ENCODE measurements at regions not wholly inside any gene's neighbourhood (a gene's known extent, or its start where the extent isn't known, plus 50 kb on each side); places are given as distances from the start of the nearest gene placed in this dataset.

- no peak for TF ChIP-seq EZH2phosphoT487 (IDR thresholded peaks at IDR 0.05; ENCODE audit: borderline replicate concordance, low read depth, low read length)
- TF ChIP-seq CTCF (conservative IDR thresholded peaks at IDR 0.05; ENCODE audit: low read length) = no peak
- Histone ChIP-seq H4K20me1 (ENCODE audit: insufficient read depth, low read length) (no peaks in the 10 kb centered on the region), H2AFZ (ENCODE audit: low read length) (no peak overlapping the region), H3K4me2 (ENCODE audit: low read length) (no peak overlapping the region), H3K9me3 (ENCODE audit: low read length) (no peaks in the 10 kb centered on the region), H3K4me3 (ENCODE audit: low read depth, low read length, poor library complexity, severe bottlenecking) (no peak overlapping the region), H3K36me3 (ENCODE audit: insufficient read depth, low read length) (no peaks in the 10 kb centered on the region), H3K4me1 (ENCODE audit: insufficient read depth, low read length, poor library complexity, severe bottlenecking) (no peaks in the 10 kb centered on the region), H3K9me2 (ENCODE audit: insufficient read depth, low read length) (no peaks in the 10 kb centered on the region), H3K27ac (ENCODE audit: low read depth, low read length, poor library complexity, severe bottlenecking) (no peak overlapping the region), H3K79me2 (ENCODE audit: insufficient read depth, low read depth, low read length) (no peaks in the 10 kb centered on the region)
- DNase-seq (ENCODE audit: low spot score) = no peak
- ChIA-PET POLR2A (no interaction called here), CTCF (ENCODE audit: unreplicated experiment) (no interaction called here)
- BruUV-seq (replicated peaks) = no TSS peak
- intact Hi-C loops (cut with micrococcal nuclease; ENCODE audit: unreplicated experiment) = no loop called here
These were observed 78.2 kb upstream of the PDE5A start for GRCh38 chr4:119706804-119707203.

- no peak overlapping the region for H2AFZ ChIP-seq (ENCODE audit: low read length)
- H3K4me3 ChIP-seq (ENCODE audit: low read depth, low read length, poor library complexity, severe bottlenecking) = no peak overlapping the region
- no peak overlapping the region for H3K4me2 ChIP-seq (ENCODE audit: low read length)
- no peaks in the 10 kb centered on the region for H3K9me2 ChIP-seq (ENCODE audit: insufficient read depth, low read length)
- H3K27ac ChIP-seq (ENCODE audit: low read depth, low read length, poor library complexity, severe bottlenecking) = no peak overlapping the region
- TF ChIP-seq EZH2phosphoT487 (IDR thresholded peaks at IDR 0.05; ENCODE audit: borderline replicate concordance, low read depth, low read length) (no peak), CTCF (conservative IDR thresholded peaks at IDR 0.05; ENCODE audit: low read length) (no peak)
- POLR2A ChIA-PET = interaction anchor here (0.7 kb wide), 1 partner anchor 518 kb away, joined by 3 read pairs; no protein-coding TSS in a partner anchor
- no peaks in the 10 kb centered on the region for H3K4me1 ChIP-seq (ENCODE audit: insufficient read depth, low read length, poor library complexity, severe bottlenecking)
- no peaks in the 10 kb centered on the region for H3K79me2 ChIP-seq (ENCODE audit: insufficient read depth, low read depth, low read length)
- BruUV-seq (replicated peaks) = no TSS peak
- no peak for DNase-seq (ENCODE audit: low spot score)
- no peaks in the 10 kb centered on the region for H3K9me3 ChIP-seq (ENCODE audit: low read length)
- intact Hi-C loops (cut with micrococcal nuclease; ENCODE audit: unreplicated experiment) = no loop called here
- H4K20me1 ChIP-seq (ENCODE audit: insufficient read depth, low read length) = no peaks in the 10 kb centered on the region
- no peaks in the 10 kb centered on the region for H3K36me3 ChIP-seq (ENCODE audit: insufficient read depth, low read length)
- CTCF ChIA-PET (ENCODE audit: unreplicated experiment) = no interaction called here
These were observed 69.3 kb upstream of the PDE5A start for GRCh38 chr4:119697887-119698393.

- no peak for DNase-seq (ENCODE audit: low spot score)
- intact Hi-C loops (cut with micrococcal nuclease; ENCODE audit: unreplicated experiment) = no loop called here
- H4K20me1 ChIP-seq (ENCODE audit: insufficient read depth, low read length) = no peaks in the 10 kb centered on the region
- TF ChIP-seq EZH2phosphoT487 (IDR thresholded peaks at IDR 0.05; ENCODE audit: borderline replicate concordance, low read depth, low read length) (no peak), CTCF (conservative IDR thresholded peaks at IDR 0.05; ENCODE audit: low read length) (no peak)
- no TSS peak for BruUV-seq (replicated peaks)
- H3K36me3 ChIP-seq (ENCODE audit: insufficient read depth, low read length) = no peaks in the 10 kb centered on the region
- H3K27ac ChIP-seq (ENCODE audit: low read depth, low read length, poor library complexity, severe bottlenecking) = no peak overlapping the region
- no peak overlapping the region for H3K4me2 ChIP-seq (ENCODE audit: low read length)
- H2AFZ ChIP-seq (ENCODE audit: low read length) = no peak overlapping the region
- CTCF ChIA-PET (ENCODE audit: unreplicated experiment) = no interaction called here
- no peaks in the 10 kb centered on the region for H3K9me3 ChIP-seq (ENCODE audit: low read length)
- no peaks in the 10 kb centered on the region for H3K9me2 ChIP-seq (ENCODE audit: insufficient read depth, low read length)
- POLR2A ChIA-PET = no interaction called here
- H3K4me3 ChIP-seq (ENCODE audit: low read depth, low read length, poor library complexity, severe bottlenecking) = no peak overlapping the region
- H3K4me1 ChIP-seq (ENCODE audit: insufficient read depth, low read length, poor library complexity, severe bottlenecking) = no peaks in the 10 kb centered on the region
- no peaks in the 10 kb centered on the region for H3K79me2 ChIP-seq (ENCODE audit: insufficient read depth, low read depth, low read length)
These were observed 68.4 kb upstream of the PDE5A start for GRCh38 chr4:119696963-119697362.

Measured in OCI-LY7 (cell line).